ENCODE measurements at regions not wholly inside any gene's neighbourhood (a gene's known extent, or its start where the extent isn't known, plus 50 kb on each side); places are given as distances from the start of the nearest gene placed in this dataset.

- DNase-seq (ENCODE audit: low read depth) (no peak), FAIRE-seq (no peak)
- Histone ChIP-seq H4K20me1 (ENCODE audit: insufficient read depth, low read length) (no peaks in the 10 kb centered on the region), H3K27me3 (ENCODE audit: insufficient read depth, low read length) (peaks cover 4% of the 10 kb centered on the region), H3K27ac (ENCODE audit: low read depth, low read length) (no peak overlapping the region), H3K79me2 (ENCODE audit: insufficient read depth, low read length) (no peaks in the 10 kb centered on the region), H2AFZ (ENCODE audit: low read depth, low read length) (no peak overlapping the region), H3K36me3 (ENCODE audit: insufficient read depth, low read length) (no peaks in the 10 kb centered on the region), H3K9me3 (ENCODE audit: insufficient read depth, low read depth, low read length) (no peaks in the 10 kb centered on the region), H3K4me1 (ENCODE audit: insufficient read depth, low read length) (peaks cover 4% of the 10 kb centered on the region), H3K4me3 (ENCODE audit: insufficient read depth, low read depth, low read length) (no peak overlapping the region), H3K9ac (ENCODE audit: low read length) (no peak overlapping the region), H3K4me2 (ENCODE audit: low read length) (no peak overlapping the region)
- Mint-ChIP-seq H3K9me3 (ENCODE audit: unreplicated experiment) (no peaks in the 10 kb centered on the region), H3K27me3 (ENCODE audit: low read depth, unreplicated experiment) (peaks cover 12% of the 10 kb centered on the region), H3K4me3 (ENCODE audit: unreplicated experiment) (no peak overlapping the region), H3K36me3 (ENCODE audit: low read depth, unreplicated experiment) (no peaks in the 10 kb centered on the region), H3K4me1 (ENCODE audit: low read depth, unreplicated experiment) (peaks cover 5% of the 10 kb centered on the region), H3K27ac (ENCODE audit: unreplicated experiment) (no peak overlapping the region)
- TF ChIP-seq EZH2 (IDR thresholded peaks at IDR 0.05; ENCODE audit: insufficient read depth, low read length) = no peak
- no peak for TF ChIP-seq CTCF (IDR thresholded peaks at IDR 0.05; ENCODE audit: insufficient read depth, low read depth, low read length)
Observed at GRCh38 chr22:26974034-26974433, 316.6 kb downstream of the MIAT start.

DNA sequence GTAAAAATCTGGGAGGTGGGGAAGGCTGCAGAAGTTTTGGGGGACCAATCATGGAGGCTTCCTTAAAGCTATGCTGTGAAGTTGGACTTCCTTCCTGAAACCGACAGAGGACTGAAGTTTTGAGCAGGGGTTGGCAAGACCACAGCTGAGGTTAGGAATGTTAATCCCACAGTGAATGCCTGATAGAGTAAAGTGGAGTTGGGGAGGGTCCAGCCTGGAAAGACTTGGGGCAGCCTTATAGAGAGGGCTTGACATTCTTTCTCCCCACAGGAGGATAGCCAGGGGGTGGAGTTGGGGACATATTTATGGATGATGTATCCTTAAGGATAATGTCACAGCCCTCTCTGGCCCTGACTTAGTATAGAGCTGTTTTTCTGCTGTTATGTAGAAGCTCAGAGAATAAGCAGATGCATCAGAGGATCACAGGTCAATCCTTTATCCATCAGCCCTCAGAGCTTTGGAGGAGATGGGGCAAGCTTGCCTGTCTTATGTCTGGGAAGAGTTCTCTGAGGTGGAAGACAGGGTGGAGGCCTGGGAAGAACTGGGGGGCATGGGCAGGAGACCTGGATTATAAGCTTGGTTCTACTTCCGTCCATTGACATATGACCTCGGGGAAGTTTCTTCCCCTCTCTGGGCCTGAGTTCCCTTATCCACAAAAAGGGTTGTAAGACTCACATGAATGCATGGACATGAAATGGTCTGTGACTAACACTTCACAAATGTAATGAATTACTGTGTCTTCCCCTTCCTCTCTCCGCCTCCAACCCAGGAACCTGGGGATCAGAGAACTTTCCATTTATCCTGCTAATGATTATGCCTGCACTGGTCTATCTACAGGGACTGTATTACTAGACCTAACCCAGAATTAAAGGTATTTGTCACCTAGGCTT, 317.8 kb downstream of the MIAT start:
- Histone ChIP-seq H2AFZ (ENCODE audit: low read depth, low read length) (no peak overlapping the region), H3K4me1 (ENCODE audit: insufficient read depth, low read length) (peaks cover 4% of the 10 kb centered on the region), H4K20me1 (ENCODE audit: insufficient read depth, low read length) (no peaks in the 10 kb centered on the region), H3K4me3 (ENCODE audit: insufficient read depth, low read depth, low read length) (no peak overlapping the region), H3K27me3 (ENCODE audit: insufficient read depth, low read length) (peaks cover 4% of the 10 kb centered on the region), H3K36me3 (ENCODE audit: insufficient read depth, low read length) (no peaks in the 10 kb centered on the region), H3K79me2 (ENCODE audit: insufficient read depth, low read length) (no peaks in the 10 kb centered on the region), H3K9me3 (ENCODE audit: insufficient read depth, low read depth, low read length) (no peaks in the 10 kb centered on the region), H3K4me2 (ENCODE audit: low read length) (no peak overlapping the region), H3K9ac (ENCODE audit: low read length) (no peak overlapping the region), H3K27ac (ENCODE audit: low read depth, low read length) (no peak overlapping the region)
- H3K27me3 Mint-ChIP-seq (ENCODE audit: low read depth, unreplicated experiment) = peaks cover 14% of the 10 kb centered on the region
- DNase-seq (ENCODE audit: low read depth) = peak; percentile 47
- no peaks in the 10 kb centered on the region for H3K36me3 Mint-ChIP-seq (ENCODE audit: low read depth, unreplicated experiment)
- no peak overlapping the region for H3K4me3 Mint-ChIP-seq (ENCODE audit: unreplicated experiment)
- H3K9me3 Mint-ChIP-seq (ENCODE audit: unreplicated experiment) = no peaks in the 10 kb centered on the region
- no peak for TF ChIP-seq CTCF (IDR thresholded peaks at IDR 0.05; ENCODE audit: insufficient read depth, low read depth, low read length)
- TF ChIP-seq EZH2 (IDR thresholded peaks at IDR 0.05; ENCODE audit: insufficient read depth, low read length) = no peak
- FAIRE-seq = peak; percentile 68
- no peak overlapping the region for H3K27ac Mint-ChIP-seq (ENCODE audit: unreplicated experiment)
- H3K4me1 Mint-ChIP-seq (ENCODE audit: low read depth, unreplicated experiment) = peaks cover 5% of the 10 kb centered on the region

DNA sequence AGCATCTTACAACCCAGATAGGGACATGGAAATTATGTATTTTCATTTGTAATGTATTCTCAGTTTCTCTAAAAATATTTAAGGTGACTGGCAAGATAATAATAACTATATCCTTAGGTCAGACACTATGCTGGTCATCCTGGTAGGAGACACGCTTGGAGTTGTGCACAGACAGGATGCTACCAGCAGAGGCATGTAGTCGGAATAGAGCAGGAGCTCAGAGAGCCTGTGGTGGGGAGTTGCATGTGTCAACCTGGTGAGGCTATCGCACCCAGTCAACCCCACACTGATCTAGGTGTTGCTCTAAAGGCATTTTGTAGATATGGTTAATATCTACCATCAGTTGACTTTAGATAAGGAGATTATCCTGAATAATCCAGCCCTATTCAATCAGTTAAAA, 318.5 kb downstream of the MIAT start:
- Mint-ChIP-seq H3K4me3 (ENCODE audit: unreplicated experiment) (no peak overlapping the region), H3K27ac (ENCODE audit: unreplicated experiment) (no peak overlapping the region)

More for the DNA sequence above, 318.5 kb downstream of the MIAT start:
- Histone ChIP-seq H3K27me3 (ENCODE audit: insufficient read depth, low read length) (peaks cover 6% of the 10 kb centered on the region), H3K4me1 (ENCODE audit: insufficient read depth, low read length) (peaks cover 4% of the 10 kb centered on the region), H3K36me3 (ENCODE audit: insufficient read depth, low read length) (no peaks in the 10 kb centered on the region), H3K9me3 (ENCODE audit: insufficient read depth, low read depth, low read length) (no peaks in the 10 kb centered on the region), H3K79me2 (ENCODE audit: insufficient read depth, low read length) (no peaks in the 10 kb centered on the region), H3K4me3 (ENCODE audit: insufficient read depth, low read depth, low read length) (no peak overlapping the region), H3K4me2 (ENCODE audit: low read length) (no peak overlapping the region), H3K27ac (ENCODE audit: low read depth, low read length) (no peak overlapping the region), H4K20me1 (ENCODE audit: insufficient read depth, low read length) (no peaks in the 10 kb centered on the region), H3K9ac (ENCODE audit: low read length) (no peak overlapping the region), H2AFZ (ENCODE audit: low read depth, low read length) (no peak overlapping the region)
- FAIRE-seq = no peak
- DNase-seq (ENCODE audit: low read depth) = no peak
- TF ChIP-seq CTCF (IDR thresholded peaks at IDR 0.05; ENCODE audit: insufficient read depth, low read depth, low read length) (no peak), EZH2 (IDR thresholded peaks at IDR 0.05; ENCODE audit: insufficient read depth, low read length) (no peak)
- H3K9me3 Mint-ChIP-seq (ENCODE audit: unreplicated experiment) = no peaks in the 10 kb centered on the region
- peaks cover 14% of the 10 kb centered on the region for H3K27me3 Mint-ChIP-seq (ENCODE audit: low read depth, unreplicated experiment)
- H3K4me1 Mint-ChIP-seq (ENCODE audit: low read depth, unreplicated experiment) = peaks cover 5% of the 10 kb centered on the region
- no peaks in the 10 kb centered on the region for H3K36me3 Mint-ChIP-seq (ENCODE audit: low read depth, unreplicated experiment)

All from astrocyte (in vitro differentiated cells and primary cell).